Activated CD4-positive, alpha-beta T cell treated with anti-CD3 and anti-CD28 coated beads for 36 hours (primary cell): ENCODE measurements at regions not wholly inside any gene's neighbourhood (a gene's known extent, or its start where the extent isn't known, plus 50 kb on each side); places are given as distances from the start of the nearest gene placed in this dataset.

ENCODE experiments used
- ATAC-seq: fragments of 200-7000 bp; cut with Tn5 transposase; one replicate; pipeline ENCODE4 v1.10.0; 2021; ENCODE audit warnings: mild to moderate bottlenecking, moderate library complexity
- CTCF ChIA-PET: fragments of 350-600 bp; sonication (Branson Sonifier 250); formaldehyde crosslinking; loops from one replicate; lab custom pipeline; 2021; ENCODE audit warnings: antibody characterized with exemption; lab: Charles Lee
- POLR2A ChIA-PET: fragments of 350-600 bp; sonication (Branson Sonifier 250); formaldehyde crosslinking; loops from one replicate; lab custom pipeline; 2021; ENCODE audit warnings: antibody characterized with exemption, inconsistent platforms; lab: Charles Lee
- DNase-seq: peaks from one replicate; pipeline ENCODE4 v3.0.0-alpha.2; 2020
- H3K27ac Mint-ChIP-seq: one replicate; pipeline ENCODE4 v1.8.0; 2021; ENCODE audit warnings: mixed read lengths
- H3K27me3 Mint-ChIP-seq: one replicate; pipeline ENCODE4 v1.8.0; 2021; ENCODE audit warnings: mixed read lengths
- H3K36me3 Mint-ChIP-seq: one replicate; pipeline ENCODE4 v1.8.0; 2021; ENCODE audit warnings: low read depth, mixed read lengths
- H3K4me1 Mint-ChIP-seq: one replicate; pipeline ENCODE4 v1.8.0; 2021; ENCODE audit warnings: mixed read lengths
- H3K4me3 Mint-ChIP-seq: one replicate; pipeline ENCODE4 v1.8.0; 2021; ENCODE audit warnings: mild to moderate bottlenecking, moderate library complexity, mixed read lengths
- H3K9me3 Mint-ChIP-seq: one replicate; pipeline ENCODE4 v1.8.0; 2021; ENCODE audit warnings: low read depth, mixed read lengths
- intact Hi-C, 2 experiments: fragments of 100-400 bp; cut with DNase I in 1 of 2; cut with micrococcal nuclease in 1 of 2; formaldehyde crosslinking; loops; one replicate each; pipeline versions ENCODE4 v1.14.2 to v1.15.1; 2022 to 2024; cut with DNase I, micrococcal nuclease

GRCh38 chr2:163808406-163808805 is 72.6 kb upstream of the FIGN start:
- CTCF ChIA-PET = no interaction called here
- Mint-ChIP-seq H3K27me3 (no peaks in the 10 kb centered on the region), H3K27ac (no peak overlapping the region), H3K4me1 (no peaks in the 10 kb centered on the region), H3K4me3 (no peak overlapping the region), H3K36me3 (no peaks in the 10 kb centered on the region), H3K9me3 (peaks cover 7% of the 10 kb centered on the region)
- POLR2A ChIA-PET = interaction anchor here (0.6 kb wide), 1 partner anchor 105 kb away, joined by 5 read pairs; no protein-coding TSS in a partner anchor
- no peak for DNase-seq
- no peak for ATAC-seq
- intact Hi-C loops = no loop called here

GRCh38 chr2:163802284-163802683 is 66.5 kb upstream of the FIGN start:
- ChIA-PET POLR2A (no interaction called here), CTCF (interaction anchor here (1.4 kb wide), 1 partner anchor 17 kb away, joined by 3 read pairs; no protein-coding TSS in a partner anchor)
- H3K4me3 Mint-ChIP-seq = no peak overlapping the region
- H3K9me3 Mint-ChIP-seq = peaks cover 4% of the 10 kb centered on the region
- DNase-seq (no peak), ATAC-seq (no peak)
- H3K27ac Mint-ChIP-seq = no peak overlapping the region
- no peaks in the 10 kb centered on the region for H3K4me1 Mint-ChIP-seq
- peaks cover 2% of the 10 kb centered on the region for H3K27me3 Mint-ChIP-seq
- no peaks in the 10 kb centered on the region for H3K36me3 Mint-ChIP-seq
- intact Hi-C loops = no loop called here

DNA sequence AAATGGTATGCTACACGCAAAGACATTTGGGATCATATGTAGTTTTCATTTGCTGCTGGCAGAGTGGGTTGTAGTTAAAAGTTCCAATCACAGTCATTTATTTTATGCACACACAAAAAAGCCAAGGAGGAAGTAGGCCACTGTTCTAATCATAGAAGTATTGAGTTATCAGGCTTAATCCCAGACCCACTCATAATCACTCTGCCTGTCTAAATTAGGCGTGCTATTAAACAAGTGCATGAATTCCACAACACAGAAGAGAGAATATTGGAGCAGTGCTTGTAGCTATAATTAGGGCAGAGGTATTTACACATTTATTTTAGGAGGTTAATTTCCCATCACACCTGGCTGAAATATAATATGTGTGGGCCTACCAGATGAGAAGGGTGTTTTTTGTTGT is 65.7 kb upstream of the FIGN start:
- DNase-seq = no peak
- peaks cover 4% of the 10 kb centered on the region for H3K9me3 Mint-ChIP-seq
- H3K27me3 Mint-ChIP-seq = peaks cover 2% of the 10 kb centered on the region
- POLR2A ChIA-PET = no interaction called here
- H3K36me3 Mint-ChIP-seq = no peaks in the 10 kb centered on the region
- CTCF ChIA-PET = no interaction called here
- intact Hi-C loops = no loop called here
- H3K4me3 Mint-ChIP-seq = no peak overlapping the region
- H3K27ac Mint-ChIP-seq = no peak overlapping the region
- ATAC-seq = no peak
- no peaks in the 10 kb centered on the region for H3K4me1 Mint-ChIP-seq

GRCh38 chr2:163800951-163801381 is 65.2 kb upstream of the FIGN start:
- H3K27me3 Mint-ChIP-seq = peaks cover 2% of the 10 kb centered on the region
- no peak overlapping the region for H3K27ac Mint-ChIP-seq
- no peaks in the 10 kb centered on the region for H3K36me3 Mint-ChIP-seq
- ChIA-PET POLR2A (no interaction called here), CTCF (interaction anchor here (0.5 kb wide), 1 partner anchor 10 kb away, joined by 4 read pairs; no protein-coding TSS in a partner anchor)
- DNase-seq = no peak
- no peak overlapping the region for H3K4me3 Mint-ChIP-seq
- peaks cover 4% of the 10 kb centered on the region for H3K9me3 Mint-ChIP-seq
- intact Hi-C loops = no loop called here
- no peaks in the 10 kb centered on the region for H3K4me1 Mint-ChIP-seq
- no peak for ATAC-seq

GRCh38 chr2:163799807-163800206 is 64.0 kb upstream of the FIGN start:
- DNase-seq (no peak), ATAC-seq (no peak)
- ChIA-PET POLR2A (no interaction called here), CTCF (no interaction called here)
- H3K4me1 Mint-ChIP-seq = no peaks in the 10 kb centered on the region
- peaks cover 2% of the 10 kb centered on the region for H3K27me3 Mint-ChIP-seq
- H3K4me3 Mint-ChIP-seq = no peak overlapping the region
- peaks cover 4% of the 10 kb centered on the region for H3K9me3 Mint-ChIP-seq
- no peaks in the 10 kb centered on the region for H3K36me3 Mint-ChIP-seq
- no peak overlapping the region for H3K27ac Mint-ChIP-seq
- intact Hi-C loops = no loop called here

GRCh38 chr2:163794635-163795034 is 58.8 kb upstream of the FIGN start:
- Mint-ChIP-seq H3K27me3 (peaks cover 2% of the 10 kb centered on the region), H3K9me3 (peaks cover 6% of the 10 kb centered on the region), H3K4me1 (no peaks in the 10 kb centered on the region), H3K4me3 (no peak overlapping the region), H3K27ac (no peak overlapping the region), H3K36me3 (no peaks in the 10 kb centered on the region)
- no peak for DNase-seq
- ChIA-PET POLR2A (no interaction called here), CTCF (no interaction called here)
- no peak for ATAC-seq
- intact Hi-C loops = no loop called here
